GM12892 (cell line): ENCODE measurements at regions not wholly inside any gene's neighbourhood (a gene's known extent, or its start where the extent isn't known, plus 50 kb on each side); places are given as distances from the start of the nearest gene placed in this dataset.

Source experiments
- POLR2A ChIP-seq: IDR thresholded peaks from 2 replicates; pipeline ENCODE4 v1.6.1; 2011; ENCODE audit warnings: low read depth, low read length, control low read depth
- TAF1 ChIP-seq: IDR thresholded peaks from 2 replicates; pipeline ENCODE4 v1.6.1; 2011; ENCODE audit warnings: low read depth, mild to moderate bottlenecking, control low read depth, low read length, borderline replicate concordance

- TF ChIP-seq POLR2A (no peak), TAF1 (no peak)
Measured at GRCh38 chr17:51467336-51467735, 207.0 kb downstream of the UTP18 start.
